CD4-positive, alpha-beta memory T cell (primary cell): ENCODE measurements at regions not wholly inside any gene's neighbourhood (a gene's known extent, or its start where the extent isn't known, plus 50 kb on each side); places are given as distances from the start of the nearest gene placed in this dataset.

Experiments used
- CTCF ChIA-PET: fragments of 350-600 bp; sonication (Branson Sonifier 250); formaldehyde crosslinking; loops from one replicate; lab custom pipeline; 2021; ENCODE audit warnings: inconsistent platforms; ENCODE audit not compliant: partially characterized antibody; lab: Charles Lee
- POLR2A ChIA-PET: fragments of 350-600 bp; sonication (Branson Sonifier 250); formaldehyde crosslinking; loops from one replicate; lab custom pipeline; 2021; ENCODE audit not compliant: partially characterized antibody; lab: Charles Lee
- DNase-seq, 5 donors: peaks; one replicate each; pipeline versions ENCODE4 v3.0.0 to v3.0.0-alpha.2; 2020 to 2022; ENCODE audit warnings: mixed read lengths in 1 of 5
- H3K27ac ChIP-seq: one replicate; pipeline ENCODE4 v1.7.0; 2013; ENCODE audit warnings: low read depth, low read length
- H3K27me3 ChIP-seq: 2 replicates; pipeline ENCODE4 v1.7.0; 2013; ENCODE audit warnings: mild to moderate bottlenecking, low read length, moderate library complexity; ENCODE audit not compliant: insufficient read depth
- H3K36me3 ChIP-seq: 2 replicates; pipeline ENCODE4 v1.7.0; 2013; ENCODE audit warnings: mild to moderate bottlenecking, low read length, moderate library complexity; ENCODE audit not compliant: insufficient read depth
- H3K4me1 ChIP-seq: 2 replicates; pipeline ENCODE4 v1.7.0; 2013; ENCODE audit warnings: mild to moderate bottlenecking, low read length, moderate library complexity; ENCODE audit not compliant: insufficient read depth
- H3K4me3 ChIP-seq, 2 donors: one replicate each; pipeline ENCODE4 v1.7.0; 2013; ENCODE audit warnings: low read length in 2 of 2, mild to moderate bottlenecking in 1 of 2
- H3K9me3 ChIP-seq, 2 donors: one replicate each; pipeline ENCODE4 v1.7.0; 2013; ENCODE audit warnings: low read length in 2 of 2, control low read depth in 1 of 2; ENCODE audit not compliant: control insufficient read depth in 1 of 2
- H3K27ac Mint-ChIP-seq, 7 donors: one replicate each; pipeline ENCODE4 v1.8.0; 2020 to 2021; ENCODE audit warnings: mixed read lengths in 7 of 7, mild to moderate bottlenecking in 6 of 7, inconsistent platforms in 3 of 7, moderate library complexity in 3 of 7
- H3K27me3 Mint-ChIP-seq, 2 donors: one replicate each; pipeline ENCODE4 v1.8.0; 2020 to 2021; ENCODE audit warnings: mixed read lengths in 2 of 2
- H3K36me3 Mint-ChIP-seq, 2 donors: one replicate each; pipeline ENCODE4 v1.8.0; 2020 to 2021; ENCODE audit warnings: mixed read lengths in 2 of 2, inconsistent platforms in 1 of 2, mild to moderate bottlenecking in 1 of 2
- H3K4me1 Mint-ChIP-seq, 4 donors: one replicate each; pipeline ENCODE4 v1.8.0; 2020 to 2021; ENCODE audit warnings: mixed read lengths in 4 of 4, mild to moderate bottlenecking in 1 of 4
- H3K4me3 Mint-ChIP-seq, 8 donors: one replicate each; pipeline ENCODE4 v1.8.0; 2020 to 2021; ENCODE audit warnings: mixed read lengths in 8 of 8, mild to moderate bottlenecking in 7 of 8, moderate library complexity in 6 of 8, inconsistent platforms in 3 of 8
- H3K9me3 Mint-ChIP-seq, 8 donors: one replicate each; pipeline ENCODE4 v1.8.0; 2020 to 2021; ENCODE audit warnings: mixed read lengths in 8 of 8, mild to moderate bottlenecking in 5 of 8, inconsistent platforms in 3 of 8, moderate library complexity in 1 of 8
- intact Hi-C: fragments of 100-400 bp; cut with micrococcal nuclease; formaldehyde crosslinking; loops from one replicate; pipeline ENCODE4 v1.15.1; 2023

DNA sequence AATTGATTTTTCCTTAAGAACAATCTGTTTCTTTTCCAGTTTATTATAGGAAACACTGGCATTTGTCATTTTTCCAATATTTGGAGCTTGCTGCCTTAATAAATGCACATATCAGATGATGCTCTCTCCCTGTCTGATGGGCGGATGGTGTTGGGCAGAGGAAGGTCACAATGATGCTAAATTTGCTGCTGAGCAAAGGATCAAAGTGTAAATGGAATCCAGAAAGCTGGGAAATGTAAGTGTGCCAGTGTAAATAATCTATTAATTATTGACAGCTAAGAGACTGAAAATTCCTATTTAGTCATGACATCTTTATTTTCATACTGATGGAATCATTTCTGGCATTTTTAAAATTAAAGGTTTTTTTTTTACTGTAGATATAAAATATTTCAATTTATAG, 243.2 kb downstream of the PTBP2 start:
- H3K36me3 Mint-ChIP-seq: no peaks in the 10 kb centered on the region
- POLR2A ChIA-PET: no interaction called here
- H3K9me3 ChIP-seq: no peaks in the 10 kb centered on the region

DNA sequence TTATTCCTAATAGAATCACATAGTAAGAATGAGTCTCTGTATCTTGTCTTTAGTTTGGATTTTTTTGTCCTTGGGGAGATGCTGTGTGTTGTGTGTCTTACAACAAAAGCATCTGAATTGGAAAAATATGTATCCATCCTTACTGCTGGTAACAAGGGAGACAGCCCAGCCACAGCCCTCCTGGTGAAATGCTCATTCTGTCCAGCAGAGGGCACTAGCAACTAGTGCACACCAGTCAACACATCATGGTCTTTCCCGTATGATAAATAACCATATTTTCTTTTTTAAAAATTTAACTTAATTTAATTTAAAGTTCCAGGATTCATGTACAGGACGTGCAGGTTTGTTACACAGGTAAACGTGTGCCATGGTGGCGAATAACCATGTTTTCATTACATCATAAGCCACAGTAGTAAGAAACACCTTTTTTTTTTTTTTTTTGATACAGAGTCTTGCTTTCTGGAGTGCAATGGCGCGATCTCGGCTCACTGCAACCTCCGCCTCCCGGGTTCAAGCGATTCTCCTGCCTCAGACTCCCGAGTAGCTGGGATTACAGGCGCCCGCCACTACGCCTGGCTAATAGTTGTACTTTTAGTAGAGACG, 245.1 kb downstream of the PTBP2 start:
- no peak overlapping the region for H3K27ac ChIP-seq
- ChIA-PET CTCF (interaction anchor here (0.6 to 6.4 kb wide), 6 partner anchors 10 to 1863 kb away, joined by 3 to 74 read pairs (median 6); no protein-coding TSS in a partner anchor), POLR2A (interaction anchor here (0.6 kb wide), 1 partner anchor 1502 kb away, joined by 3 read pairs; no protein-coding TSS in a partner anchor)
- H3K4me3 ChIP-seq: no peak overlapping the region
- Mint-ChIP-seq H3K4me3 (peak overlapping the region in 1 of 8 donors; percentile 31), H3K27ac (no peak overlapping the region), H3K27me3 (peaks cover 10 to 35% of the 10 kb centered on the region in 2 donors), H3K9me3 (peaks cover 0 to 2% (median 0%) of the 10 kb centered on the region in 8 donors), H3K4me1 (no peaks in the 10 kb centered on the region), H3K36me3 (no peaks in the 10 kb centered on the region)
- H3K9me3 ChIP-seq: no peaks in the 10 kb centered on the region
- intact Hi-C loops: loop anchor here (1.0 to 10.0 kb wide), 3 partner anchors 698 to 1085 kb away; no protein-coding TSS in a partner anchor
- H3K4me1 ChIP-seq: no peaks in the 10 kb centered on the region
- H3K27me3 ChIP-seq: no peaks in the 10 kb centered on the region
- no peaks in the 10 kb centered on the region for H3K36me3 ChIP-seq
- peak; percentile 57 to 70 (median 64) for DNase-seq

More for the DNA sequence above, 243.2 kb downstream of the PTBP2 start:
- no peak for DNase-seq
- H3K4me3 ChIP-seq: no peak overlapping the region
- no peak overlapping the region for H3K4me3 Mint-ChIP-seq
- no peaks in the 10 kb centered on the region for H3K27me3 ChIP-seq
- H3K27me3 Mint-ChIP-seq: peaks cover 8 to 22% of the 10 kb centered on the region in 2 donors
- H3K4me1 ChIP-seq: no peaks in the 10 kb centered on the region
- no peaks in the 10 kb centered on the region for H3K4me1 Mint-ChIP-seq
- H3K9me3 Mint-ChIP-seq: no peaks in the 10 kb centered on the region
- CTCF ChIA-PET: interaction anchor here (1.3 to 6.4 kb wide), 7 partner anchors 12 to 1504 kb away, joined by 4 to 74 read pairs (median 5); no protein-coding TSS in a partner anchor
- intact Hi-C loops: loop anchor here (5.0 to 10.0 kb wide), 2 partner anchors 700 to 858 kb away; no protein-coding TSS in a partner anchor
- H3K27ac Mint-ChIP-seq: no peak overlapping the region
- no peaks in the 10 kb centered on the region for H3K36me3 ChIP-seq
- H3K27ac ChIP-seq: no peak overlapping the region

DNA sequence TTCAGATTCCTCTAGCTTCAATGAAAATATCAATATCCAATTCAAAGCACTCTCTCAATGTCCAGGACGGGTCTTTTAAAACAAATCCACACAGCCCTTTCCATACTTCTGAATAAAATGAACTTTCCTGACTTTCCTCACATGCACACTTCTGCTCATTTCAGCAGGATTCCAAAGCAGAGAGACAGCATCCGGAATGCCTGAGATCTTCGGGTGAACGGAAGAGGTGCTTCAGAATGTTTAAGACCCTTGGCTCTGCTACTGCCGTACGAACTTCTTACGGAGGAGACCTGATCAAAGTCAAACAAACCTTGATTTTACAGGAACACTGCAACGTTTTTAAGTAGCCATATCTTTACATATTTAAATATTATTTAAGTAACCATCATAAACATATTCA, 245.7 kb downstream of the PTBP2 start:
- DNase-seq: no peak
- POLR2A ChIA-PET: no interaction called here
- H3K27ac Mint-ChIP-seq: no peak overlapping the region
- no peak overlapping the region for H3K4me3 Mint-ChIP-seq
- no peaks in the 10 kb centered on the region for H3K4me1 ChIP-seq
- H3K27me3 ChIP-seq: no peaks in the 10 kb centered on the region
- peaks cover 0 to 2% (median 0%) of the 10 kb centered on the region in 8 donors for H3K9me3 Mint-ChIP-seq
- peaks cover 10 to 35% of the 10 kb centered on the region in 2 donors for H3K27me3 Mint-ChIP-seq
- no peaks in the 10 kb centered on the region for H3K36me3 ChIP-seq
- H3K4me3 ChIP-seq: no peak overlapping the region
- H3K4me1 Mint-ChIP-seq: no peaks in the 10 kb centered on the region
- intact Hi-C loops: loop anchor here (5.0 to 10.0 kb wide), 2 partner anchors 697 to 855 kb away; no protein-coding TSS in a partner anchor
- H3K9me3 ChIP-seq: no peaks in the 10 kb centered on the region
- no peaks in the 10 kb centered on the region for H3K36me3 Mint-ChIP-seq
- CTCF ChIA-PET: interaction anchor here (0.6 to 1.0 kb wide), 4 partner anchors 10 to 1862 kb away, joined by 3 to 5 read pairs (median 3); no protein-coding TSS in a partner anchor
- no peak overlapping the region for H3K27ac ChIP-seq

DNA sequence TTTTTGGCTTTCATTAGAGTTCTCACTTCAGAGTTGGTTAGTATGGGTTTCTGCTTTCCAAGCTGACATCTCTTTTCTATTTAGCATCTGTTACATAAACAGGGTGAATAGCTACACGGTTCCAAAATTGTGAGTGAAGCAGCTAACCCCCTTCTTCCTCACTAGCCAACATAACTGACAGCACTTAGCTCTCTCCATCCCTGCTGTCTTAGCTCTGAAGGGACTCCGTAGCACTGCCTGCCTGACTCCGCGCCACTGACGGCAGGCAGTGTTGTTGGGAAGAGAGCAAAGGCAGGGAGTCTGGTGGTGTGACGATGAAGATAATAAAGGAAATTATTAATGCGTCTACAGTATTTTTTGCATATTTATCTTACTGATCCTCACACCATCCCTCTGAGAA, 247.0 kb downstream of the PTBP2 start:
- H3K4me1 ChIP-seq: no peaks in the 10 kb centered on the region
- H3K36me3 Mint-ChIP-seq: no peaks in the 10 kb centered on the region
- H3K4me1 Mint-ChIP-seq: no peaks in the 10 kb centered on the region
- H3K27me3 ChIP-seq: no peaks in the 10 kb centered on the region
- H3K4me3 Mint-ChIP-seq: no peak overlapping the region
- CTCF ChIA-PET: interaction anchor here (1.0 to 2.9 kb wide), 4 partner anchors 10 to 1085 kb away, joined by 3 to 10 read pairs (median 4); no protein-coding TSS in a partner anchor
- intact Hi-C loops: loop anchor here (5.0 to 10.0 kb wide), 2 partner anchors 696 to 854 kb away; no protein-coding TSS in a partner anchor
- no peak for DNase-seq
- H3K4me3 ChIP-seq: no peak overlapping the region
- no peaks in the 10 kb centered on the region for H3K36me3 ChIP-seq
- peaks cover 0 to 2% (median 0%) of the 10 kb centered on the region in 8 donors for H3K9me3 Mint-ChIP-seq
- no peaks in the 10 kb centered on the region for H3K9me3 ChIP-seq
- no peak overlapping the region for H3K27ac ChIP-seq
- POLR2A ChIA-PET: no interaction called here
- peaks cover 10 to 33% of the 10 kb centered on the region in 2 donors for H3K27me3 Mint-ChIP-seq
- H3K27ac Mint-ChIP-seq: no peak overlapping the region

DNA sequence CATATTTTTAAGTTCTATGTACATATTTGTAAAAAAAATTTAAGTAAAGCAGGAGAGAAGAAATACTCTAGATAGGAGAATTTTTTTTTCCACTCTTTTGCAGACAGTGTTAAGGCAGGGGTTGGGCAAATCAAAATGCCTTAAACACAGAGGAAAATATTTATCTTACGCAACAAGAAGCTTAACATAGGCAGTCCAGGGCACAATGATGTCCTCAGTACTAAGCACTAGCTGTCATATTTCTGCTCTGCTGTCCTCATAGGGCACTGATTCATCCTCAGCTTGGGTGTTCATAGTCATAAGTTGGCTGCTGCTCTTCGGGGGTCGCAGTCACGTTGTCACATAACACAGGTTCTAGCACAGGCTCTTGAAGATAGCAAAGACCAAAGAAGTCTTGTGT, 247.4 kb downstream of the PTBP2 start:
- no peaks in the 10 kb centered on the region for H3K36me3 Mint-ChIP-seq
- DNase-seq: no peak
- Histone ChIP-seq H3K27me3 (no peaks in the 10 kb centered on the region), H3K36me3 (no peaks in the 10 kb centered on the region), H3K4me1 (no peaks in the 10 kb centered on the region), H3K27ac (no peak overlapping the region), H3K9me3 (no peaks in the 10 kb centered on the region), H3K4me3 (no peak overlapping the region)
- ChIA-PET CTCF (interaction anchor here (1.0 to 2.9 kb wide), 7 partner anchors 9 to 1085 kb away, joined by 3 to 10 read pairs (median 6); no protein-coding TSS in a partner anchor), POLR2A (no interaction called here)
- H3K27me3 Mint-ChIP-seq: peaks cover 10 to 35% of the 10 kb centered on the region in 2 donors
- no peaks in the 10 kb centered on the region for H3K4me1 Mint-ChIP-seq
- H3K9me3 Mint-ChIP-seq: peaks cover 0 to 2% (median 0%) of the 10 kb centered on the region in 8 donors
- intact Hi-C loops: loop anchor here (5.0 to 10.0 kb wide), 2 partner anchors 696 to 853 kb away; no protein-coding TSS in a partner anchor
- H3K27ac Mint-ChIP-seq: no peak overlapping the region
- no peak overlapping the region for H3K4me3 Mint-ChIP-seq

DNA sequence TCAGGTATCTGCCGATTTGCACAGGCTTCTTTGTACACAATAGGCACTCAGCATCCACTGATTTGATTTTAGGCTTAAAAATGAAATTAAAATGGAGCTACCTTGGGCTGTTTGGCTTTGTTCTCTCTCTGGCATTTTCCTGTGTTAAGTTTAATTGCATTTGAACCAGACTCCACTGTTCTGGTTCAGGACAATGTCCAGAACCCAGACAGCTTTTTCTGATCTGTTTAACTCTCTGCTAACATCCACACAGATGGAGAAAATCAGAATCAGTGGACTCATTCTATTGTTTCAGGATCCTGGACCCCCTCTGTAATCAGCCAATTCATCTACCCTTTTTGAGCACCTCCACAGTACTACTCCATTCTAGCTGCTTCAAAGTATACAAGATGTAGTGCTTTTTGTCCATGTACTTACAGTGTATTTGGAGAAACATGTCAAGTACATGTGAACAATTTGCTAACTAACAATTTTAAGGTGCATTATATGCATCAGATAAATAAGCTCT, 248.1 kb downstream of the PTBP2 start:
- ChIA-PET CTCF (interaction anchor here (1.1 to 2.9 kb wide), 7 partner anchors 9 to 1084 kb away, joined by 3 to 10 read pairs (median 6); no protein-coding TSS in a partner anchor), POLR2A (no interaction called here)
- Histone ChIP-seq H3K36me3 (no peaks in the 10 kb centered on the region), H3K4me1 (no peaks in the 10 kb centered on the region), H3K27me3 (no peaks in the 10 kb centered on the region), H3K9me3 (no peaks in the 10 kb centered on the region), H3K4me3 (no peak overlapping the region), H3K27ac (no peak overlapping the region)
- intact Hi-C loops: loop anchor here (5.0 to 10.0 kb wide), 2 partner anchors 695 to 853 kb away; no protein-coding TSS in a partner anchor
- Mint-ChIP-seq H3K27me3 (peaks cover 10 to 37% of the 10 kb centered on the region in 2 donors), H3K9me3 (peaks cover 0 to 2% (median 0%) of the 10 kb centered on the region in 8 donors), H3K36me3 (no peaks in the 10 kb centered on the region), H3K27ac (no peak overlapping the region), H3K4me3 (no peak overlapping the region), H3K4me1 (no peaks in the 10 kb centered on the region)
- no peak for DNase-seq

DNA sequence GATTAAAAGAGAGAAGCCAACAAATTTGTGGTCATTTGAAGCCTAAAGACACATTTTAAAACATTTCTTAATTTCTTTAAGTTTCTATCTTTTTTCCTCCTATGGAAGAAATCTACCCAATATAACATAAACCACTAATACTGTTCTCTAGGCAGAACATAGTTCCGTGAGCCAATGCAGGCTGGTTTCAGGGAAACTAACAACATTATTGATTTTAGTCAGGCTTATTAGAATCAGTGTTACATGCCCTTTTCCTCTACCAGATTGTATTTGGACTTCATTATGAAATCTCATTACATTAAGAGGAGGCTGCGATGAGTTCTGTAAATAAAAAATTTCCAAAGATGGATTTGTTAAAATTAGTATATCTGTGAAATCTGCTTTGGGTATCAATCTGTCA, 249.9 kb downstream of the PTBP2 start:
- ChIA-PET CTCF (no interaction called here), POLR2A (no interaction called here)
- H3K27me3 Mint-ChIP-seq: peaks cover 11 to 39% of the 10 kb centered on the region in 2 donors
- no peak overlapping the region for H3K4me3 Mint-ChIP-seq
- intact Hi-C loops: no loop called here
- H3K9me3 Mint-ChIP-seq: peaks cover 0 to 2% (median 0%) of the 10 kb centered on the region in 8 donors
- no peaks in the 10 kb centered on the region for H3K27me3 ChIP-seq
- no peak overlapping the region for H3K27ac ChIP-seq
- DNase-seq: no peak
- no peaks in the 10 kb centered on the region for H3K4me1 Mint-ChIP-seq
- no peaks in the 10 kb centered on the region for H3K36me3 Mint-ChIP-seq
- H3K36me3 ChIP-seq: no peaks in the 10 kb centered on the region
- no peak overlapping the region for H3K4me3 ChIP-seq
- no peaks in the 10 kb centered on the region for H3K9me3 ChIP-seq
- no peak overlapping the region for H3K27ac Mint-ChIP-seq
- no peaks in the 10 kb centered on the region for H3K4me1 ChIP-seq
